Peyer's patch (tissue), 4 donors: ENCODE measurements at regions not wholly inside any gene's neighbourhood (a gene's known extent, or its start where the extent isn't known, plus 50 kb on each side); places are given as distances from the start of the nearest gene placed in this dataset.
"Not testable (repeated sequence)": the region's sequence is repeated elsewhere in the genome, so short reads cannot be mapped to it uniquely, and the experiment has no call there.

ENCODE experiments used
- POLR2A ChIP-seq, 2 donors: fragments of 450-650 bp; IDR thresholded peaks; one replicate each; pipeline ENCODE4 v1.5.1; 2017; ENCODE audit warnings: antibody characterized with exemption in 2 of 2, mild to moderate bottlenecking in 2 of 2, moderate library complexity in 2 of 2
- TF ChIP-seq, protein P1 (sequence below), 6 experiments: fragments of 450-650 bp in 4 of 6; fragments of 200-600 bp in 2 of 6; sonication (generic) in 1 of 6; IDR thresholded peaks; one replicate each; pipeline ENCODE4 v1.5.1; 2017 to 2019; ENCODE audit warnings: antibody characterized with exemption in 6 of 6, mild to moderate bottlenecking in 3 of 6, moderate library complexity in 1 of 6

DNA sequence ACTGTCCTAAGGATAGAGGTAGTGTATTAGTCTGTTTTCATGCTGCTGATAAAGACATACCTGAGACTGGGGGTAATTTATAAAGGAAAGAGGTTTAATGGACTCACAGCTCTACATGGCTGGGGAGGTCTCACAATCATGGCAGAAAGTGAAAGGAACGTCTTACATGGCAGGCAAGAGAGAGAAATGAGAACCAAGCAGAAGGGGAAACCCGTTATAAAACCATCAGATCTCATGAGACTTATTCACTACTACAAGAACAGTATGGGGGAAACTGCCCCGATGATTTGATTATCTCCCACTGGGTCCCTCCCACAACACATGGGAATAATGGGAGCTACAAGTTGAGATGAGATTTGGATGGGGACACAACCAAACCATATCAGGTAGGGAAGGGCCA, 267.4 kb downstream of the EFCAB11 start:
- not testable (repeated sequence) for TF ChIP-seq POLR2A (IDR thresholded peaks at IDR 0.05)
- TF ChIP-seq, protein P1, sequence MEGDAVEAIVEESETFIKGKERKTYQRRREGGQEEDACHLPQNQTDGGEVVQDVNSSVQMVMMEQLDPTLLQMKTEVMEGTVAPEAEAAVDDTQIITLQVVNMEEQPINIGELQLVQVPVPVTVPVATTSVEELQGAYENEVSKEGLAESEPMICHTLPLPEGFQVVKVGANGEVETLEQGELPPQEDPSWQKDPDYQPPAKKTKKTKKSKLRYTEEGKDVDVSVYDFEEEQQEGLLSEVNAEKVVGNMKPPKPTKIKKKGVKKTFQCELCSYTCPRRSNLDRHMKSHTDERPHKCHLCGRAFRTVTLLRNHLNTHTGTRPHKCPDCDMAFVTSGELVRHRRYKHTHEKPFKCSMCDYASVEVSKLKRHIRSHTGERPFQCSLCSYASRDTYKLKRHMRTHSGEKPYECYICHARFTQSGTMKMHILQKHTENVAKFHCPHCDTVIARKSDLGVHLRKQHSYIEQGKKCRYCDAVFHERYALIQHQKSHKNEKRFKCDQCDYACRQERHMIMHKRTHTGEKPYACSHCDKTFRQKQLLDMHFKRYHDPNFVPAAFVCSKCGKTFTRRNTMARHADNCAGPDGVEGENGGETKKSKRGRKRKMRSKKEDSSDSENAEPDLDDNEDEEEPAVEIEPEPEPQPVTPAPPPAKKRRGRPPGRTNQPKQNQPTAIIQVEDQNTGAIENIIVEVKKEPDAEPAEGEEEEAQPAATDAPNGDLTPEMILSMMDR (IDR thresholded peaks at IDR 0.05): not testable (repeated sequence)
